ENCODE measurements at regions not wholly inside any gene's neighbourhood (a gene's known extent, or its start where the extent isn't known, plus 50 kb on each side); places are given as distances from the start of the nearest gene placed in this dataset.

DNA sequence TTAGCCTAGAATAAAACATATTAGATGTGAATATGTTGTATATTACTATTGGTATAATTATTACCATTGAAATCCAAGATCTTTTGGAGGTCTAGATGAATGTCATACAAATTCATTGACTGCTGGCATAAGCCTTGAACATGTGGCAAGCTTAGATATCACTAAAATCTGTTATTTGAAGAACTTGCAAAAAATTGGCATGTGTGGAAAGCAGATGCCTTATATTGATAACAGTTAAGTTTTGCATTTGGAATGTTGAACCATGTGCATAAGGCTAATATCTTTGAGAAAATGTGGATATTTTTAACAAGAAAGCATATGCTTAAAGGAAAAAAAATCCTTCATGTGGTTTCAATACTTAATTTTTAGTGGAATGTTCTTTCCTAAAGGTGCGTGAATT is 203.6 kb upstream of the PRICKLE1 start:
- H3K4me3 ChIP-seq (ENCODE audit: low read length): no peak overlapping the region
- H2AFZ ChIP-seq (ENCODE audit: low read depth, low read length): no peak overlapping the region
- no peaks in the 10 kb centered on the region for H3K9me3 ChIP-seq (ENCODE audit: low read length)
- no peaks in the 10 kb centered on the region for H3K27me3 ChIP-seq (ENCODE audit: insufficient read depth, low read depth, low read length)
- H4K20me1 ChIP-seq (ENCODE audit: insufficient read depth): no peaks in the 10 kb centered on the region
- TF ChIP-seq, protein P1, sequence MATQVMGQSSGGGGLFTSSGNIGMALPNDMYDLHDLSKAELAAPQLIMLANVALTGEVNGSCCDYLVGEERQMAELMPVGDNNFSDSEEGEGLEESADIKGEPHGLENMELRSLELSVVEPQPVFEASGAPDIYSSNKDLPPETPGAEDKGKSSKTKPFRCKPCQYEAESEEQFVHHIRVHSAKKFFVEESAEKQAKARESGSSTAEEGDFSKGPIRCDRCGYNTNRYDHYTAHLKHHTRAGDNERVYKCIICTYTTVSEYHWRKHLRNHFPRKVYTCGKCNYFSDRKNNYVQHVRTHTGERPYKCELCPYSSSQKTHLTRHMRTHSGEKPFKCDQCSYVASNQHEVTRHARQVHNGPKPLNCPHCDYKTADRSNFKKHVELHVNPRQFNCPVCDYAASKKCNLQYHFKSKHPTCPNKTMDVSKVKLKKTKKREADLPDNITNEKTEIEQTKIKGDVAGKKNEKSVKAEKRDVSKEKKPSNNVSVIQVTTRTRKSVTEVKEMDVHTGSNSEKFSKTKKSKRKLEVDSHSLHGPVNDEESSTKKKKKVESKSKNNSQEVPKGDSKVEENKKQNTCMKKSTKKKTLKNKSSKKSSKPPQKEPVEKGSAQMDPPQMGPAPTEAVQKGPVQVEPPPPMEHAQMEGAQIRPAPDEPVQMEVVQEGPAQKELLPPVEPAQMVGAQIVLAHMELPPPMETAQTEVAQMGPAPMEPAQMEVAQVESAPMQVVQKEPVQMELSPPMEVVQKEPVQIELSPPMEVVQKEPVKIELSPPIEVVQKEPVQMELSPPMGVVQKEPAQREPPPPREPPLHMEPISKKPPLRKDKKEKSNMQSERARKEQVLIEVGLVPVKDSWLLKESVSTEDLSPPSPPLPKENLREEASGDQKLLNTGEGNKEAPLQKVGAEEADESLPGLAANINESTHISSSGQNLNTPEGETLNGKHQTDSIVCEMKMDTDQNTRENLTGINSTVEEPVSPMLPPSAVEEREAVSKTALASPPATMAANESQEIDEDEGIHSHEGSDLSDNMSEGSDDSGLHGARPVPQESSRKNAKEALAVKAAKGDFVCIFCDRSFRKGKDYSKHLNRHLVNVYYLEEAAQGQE (IDR thresholded peaks at IDR 0.05; ENCODE audit: borderline replicate concordance): no peak
- TF ChIP-seq MXI1 (conservative IDR thresholded peaks at IDR 0.05; ENCODE audit: poor library complexity, severe bottlenecking) (no peak), EP300 (conservative IDR thresholded peaks at IDR 0.05; ENCODE audit: poor library complexity, severe bottlenecking) (no peak), POLR2AphosphoS5 (IDR thresholded peaks at IDR 0.05) (no peak), TAF1 (IDR thresholded peaks at IDR 0.05; ENCODE audit: low read depth) (no peak), SMC3 (conservative IDR thresholded peaks at IDR 0.05; ENCODE audit: poor library complexity) (no peak), EZH2 (IDR thresholded peaks at IDR 0.05; ENCODE audit: borderline replicate concordance, insufficient read depth, low read length, poor library complexity, severe bottlenecking) (no peak), RAD21 (conservative IDR thresholded peaks at IDR 0.05) (no peak)
- TF ChIP-seq, protein P2, sequence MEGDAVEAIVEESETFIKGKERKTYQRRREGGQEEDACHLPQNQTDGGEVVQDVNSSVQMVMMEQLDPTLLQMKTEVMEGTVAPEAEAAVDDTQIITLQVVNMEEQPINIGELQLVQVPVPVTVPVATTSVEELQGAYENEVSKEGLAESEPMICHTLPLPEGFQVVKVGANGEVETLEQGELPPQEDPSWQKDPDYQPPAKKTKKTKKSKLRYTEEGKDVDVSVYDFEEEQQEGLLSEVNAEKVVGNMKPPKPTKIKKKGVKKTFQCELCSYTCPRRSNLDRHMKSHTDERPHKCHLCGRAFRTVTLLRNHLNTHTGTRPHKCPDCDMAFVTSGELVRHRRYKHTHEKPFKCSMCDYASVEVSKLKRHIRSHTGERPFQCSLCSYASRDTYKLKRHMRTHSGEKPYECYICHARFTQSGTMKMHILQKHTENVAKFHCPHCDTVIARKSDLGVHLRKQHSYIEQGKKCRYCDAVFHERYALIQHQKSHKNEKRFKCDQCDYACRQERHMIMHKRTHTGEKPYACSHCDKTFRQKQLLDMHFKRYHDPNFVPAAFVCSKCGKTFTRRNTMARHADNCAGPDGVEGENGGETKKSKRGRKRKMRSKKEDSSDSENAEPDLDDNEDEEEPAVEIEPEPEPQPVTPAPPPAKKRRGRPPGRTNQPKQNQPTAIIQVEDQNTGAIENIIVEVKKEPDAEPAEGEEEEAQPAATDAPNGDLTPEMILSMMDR (IDR thresholded peaks at IDR 0.05; ENCODE audit: poor library complexity, severe bottlenecking): no peak
- no peaks in the 10 kb centered on the region for H3F3A ChIP-seq (ENCODE audit: insufficient read depth, low read length, poor library complexity, severe bottlenecking)
- H3K9me2 ChIP-seq (ENCODE audit: insufficient read depth, low read length): no peaks in the 10 kb centered on the region
- no peak overlapping the region for H3K9ac ChIP-seq (ENCODE audit: low read length)
- H3K4me2 ChIP-seq (ENCODE audit: low read length): no peak overlapping the region
- no peak overlapping the region for H3K27ac ChIP-seq (ENCODE audit: low read length)
- no peaks in the 10 kb centered on the region for H3K36me3 ChIP-seq (ENCODE audit: insufficient read depth, low read length)
- H3K79me2 ChIP-seq (replicated peaks; ENCODE audit: insufficient read depth, low read length): no peaks in the 10 kb centered on the region

DNA sequence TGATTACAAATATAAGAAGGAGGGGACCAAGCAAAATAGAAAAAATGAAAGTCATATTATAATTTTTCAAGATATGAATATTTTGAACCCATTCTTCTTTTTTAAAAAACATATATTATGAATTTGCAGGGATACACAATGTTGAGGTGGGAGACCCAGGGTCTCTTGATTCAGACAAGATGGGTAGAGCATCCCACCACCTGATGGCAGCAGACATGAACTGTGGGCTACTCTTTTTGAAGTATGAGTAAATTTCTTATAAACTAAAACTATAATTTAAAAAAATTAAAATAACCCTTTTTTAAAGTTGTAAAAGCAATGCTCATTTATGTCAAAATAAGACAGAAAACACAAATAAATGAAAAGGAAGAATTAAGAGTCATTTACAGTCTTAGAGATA is 202.7 kb upstream of the PRICKLE1 start:
- Histone ChIP-seq H3K36me3 (ENCODE audit: insufficient read depth, low read length) (no peaks in the 10 kb centered on the region), H3K4me3 (ENCODE audit: low read length) (no peak overlapping the region), H3K9me2 (ENCODE audit: insufficient read depth, low read length) (no peaks in the 10 kb centered on the region), H3K4me2 (ENCODE audit: low read length) (no peak overlapping the region), H3K79me2 (replicated peaks; ENCODE audit: insufficient read depth, low read length) (no peaks in the 10 kb centered on the region), H3K9ac (ENCODE audit: low read length) (no peak overlapping the region), H3F3A (ENCODE audit: insufficient read depth, low read length, poor library complexity, severe bottlenecking) (no peaks in the 10 kb centered on the region), H4K20me1 (ENCODE audit: insufficient read depth) (no peaks in the 10 kb centered on the region), H3K27ac (ENCODE audit: low read length) (no peak overlapping the region), H3K9me3 (ENCODE audit: low read length) (no peaks in the 10 kb centered on the region), H3K27me3 (ENCODE audit: insufficient read depth, low read depth, low read length) (no peaks in the 10 kb centered on the region), H2AFZ (ENCODE audit: low read depth, low read length) (no peak overlapping the region)
- TF ChIP-seq, protein P1 (IDR thresholded peaks at IDR 0.05; ENCODE audit: borderline replicate concordance): no peak
- TF ChIP-seq EP300 (conservative IDR thresholded peaks at IDR 0.05; ENCODE audit: poor library complexity, severe bottlenecking): no peak
- no peak for TF ChIP-seq POLR2AphosphoS5 (IDR thresholded peaks at IDR 0.05)
- no peak for TF ChIP-seq SMC3 (conservative IDR thresholded peaks at IDR 0.05; ENCODE audit: poor library complexity)
- TF ChIP-seq EZH2 (IDR thresholded peaks at IDR 0.05; ENCODE audit: borderline replicate concordance, insufficient read depth, low read length, poor library complexity, severe bottlenecking): no peak
- TF ChIP-seq, protein P2 (IDR thresholded peaks at IDR 0.05; ENCODE audit: poor library complexity, severe bottlenecking): no peak
- TF ChIP-seq TAF1 (IDR thresholded peaks at IDR 0.05; ENCODE audit: low read depth): no peak
- TF ChIP-seq RAD21 (conservative IDR thresholded peaks at IDR 0.05): no peak
- TF ChIP-seq MXI1 (conservative IDR thresholded peaks at IDR 0.05; ENCODE audit: poor library complexity, severe bottlenecking): no peak
